ENCODE measurements at regions not wholly inside any gene's neighbourhood (a gene's known extent, or its start where the extent isn't known, plus 50 kb on each side); places are given as distances from the start of the nearest gene placed in this dataset.

DNA sequence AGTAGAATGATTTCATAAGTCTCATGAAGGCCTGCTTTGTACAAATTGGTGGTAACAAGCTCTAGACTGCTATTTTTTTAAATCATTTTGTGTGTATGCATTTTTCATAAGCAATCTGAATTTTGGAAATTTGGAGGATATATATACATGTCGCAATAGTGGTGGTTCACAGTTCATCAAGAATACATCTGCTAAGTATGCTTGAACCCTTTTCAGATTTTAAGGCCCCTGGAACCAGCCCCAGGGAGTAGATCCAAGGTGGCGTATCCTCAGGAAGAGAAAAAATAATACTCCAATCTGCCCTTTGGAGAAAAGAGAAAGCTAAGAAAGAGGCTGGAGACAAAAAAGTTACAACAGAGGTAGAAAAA, 141.6 kb downstream of the HINT1 start:
- TF ChIP-seq, protein P1, sequence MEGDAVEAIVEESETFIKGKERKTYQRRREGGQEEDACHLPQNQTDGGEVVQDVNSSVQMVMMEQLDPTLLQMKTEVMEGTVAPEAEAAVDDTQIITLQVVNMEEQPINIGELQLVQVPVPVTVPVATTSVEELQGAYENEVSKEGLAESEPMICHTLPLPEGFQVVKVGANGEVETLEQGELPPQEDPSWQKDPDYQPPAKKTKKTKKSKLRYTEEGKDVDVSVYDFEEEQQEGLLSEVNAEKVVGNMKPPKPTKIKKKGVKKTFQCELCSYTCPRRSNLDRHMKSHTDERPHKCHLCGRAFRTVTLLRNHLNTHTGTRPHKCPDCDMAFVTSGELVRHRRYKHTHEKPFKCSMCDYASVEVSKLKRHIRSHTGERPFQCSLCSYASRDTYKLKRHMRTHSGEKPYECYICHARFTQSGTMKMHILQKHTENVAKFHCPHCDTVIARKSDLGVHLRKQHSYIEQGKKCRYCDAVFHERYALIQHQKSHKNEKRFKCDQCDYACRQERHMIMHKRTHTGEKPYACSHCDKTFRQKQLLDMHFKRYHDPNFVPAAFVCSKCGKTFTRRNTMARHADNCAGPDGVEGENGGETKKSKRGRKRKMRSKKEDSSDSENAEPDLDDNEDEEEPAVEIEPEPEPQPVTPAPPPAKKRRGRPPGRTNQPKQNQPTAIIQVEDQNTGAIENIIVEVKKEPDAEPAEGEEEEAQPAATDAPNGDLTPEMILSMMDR (IDR thresholded peaks at IDR 0.05) = no peak
- no peak for TF ChIP-seq POLR2A (IDR thresholded peaks at IDR 0.05)

All from right lobe of liver (tissue), 4 donors.